ENCODE measurements at regions not wholly inside any gene's neighbourhood (a gene's known extent, or its start where the extent isn't known, plus 50 kb on each side); places are given as distances from the start of the nearest gene placed in this dataset.
A peak's percentile ranks its signal among the peaks of the same experiment; 100 is the strongest.

GRCh38 chrX:23589496-23589895 lies 77.8 kb upstream of the PRDX4 start:
- H3K27me3 ChIP-seq (ENCODE audit: control insufficient read depth in 3 of 3, insufficient read depth in 3 of 3, low read depth in 1 of 3, low read length in 3 of 3), result no peaks in the 10 kb centered on the region
- H4K8ac ChIP-seq (ENCODE audit: low read depth, low read length), result no peak overlapping the region
- no CpG with 5 or more reads among the region's 4 CpGs for WGBS, 2 donors (ENCODE audit: extremely low coverage in 2 of 2, insufficient read length in 2 of 2, insufficient replicate concordance in 1 of 2)

GRCh38 chrX:23592741-23593140 lies 74.6 kb upstream of the PRDX4 start:
- no peaks in the 10 kb centered on the region for H3K79me1 ChIP-seq (ENCODE audit: low read depth, low read length)
- H2BK120ac ChIP-seq (ENCODE audit: low read depth, low read length), result no peak overlapping the region
- H2BK15ac ChIP-seq (ENCODE audit: low read length), result no peak overlapping the region
- H3K27ac ChIP-seq (replicated peaks; ENCODE audit: low read length), result no peak overlapping the region
- peak overlapping the region; percentile 8 for H3K14ac ChIP-seq (ENCODE audit: low read length)
- H3K27me3 ChIP-seq (ENCODE audit: control insufficient read depth in 3 of 3, insufficient read depth in 3 of 3, low read depth in 1 of 3, low read length in 3 of 3), result peaks cover 0 to 2% (median 0%) of the 10 kb centered on the region in 3 experiments
- H2AFZ ChIP-seq (ENCODE audit: low read length), result no peak overlapping the region
- no peak overlapping the region for H3K9ac ChIP-seq (ENCODE audit: low read depth, low read length, poor library complexity)
- H2AK5ac ChIP-seq (ENCODE audit: low read depth, low read length), result no peak overlapping the region
- H3K4ac ChIP-seq (ENCODE audit: low read length), result no peak overlapping the region
- no peak overlapping the region for H2BK5ac ChIP-seq (ENCODE audit: low read length)
- H3K9me3 ChIP-seq (replicated peaks in 1 of 2; ENCODE audit: control insufficient read depth in 2 of 2, insufficient read depth in 1 of 2, low read depth in 1 of 2, low read length in 2 of 2), result no peaks in the 10 kb centered on the region
- H2BK12ac ChIP-seq (ENCODE audit: low read length), result no peak overlapping the region
- H3K23ac ChIP-seq (ENCODE audit: low read depth, low read length, poor library complexity), result no peak overlapping the region
- H4K91ac ChIP-seq (ENCODE audit: low read depth, low read length, poor library complexity), result no peak overlapping the region
- H3K4me3 ChIP-seq (ENCODE audit: low read length in 2 of 2), result no peak overlapping the region
- H3K4me1 ChIP-seq (ENCODE audit: control insufficient read depth in 2 of 2, insufficient read depth in 1 of 2, low read depth in 1 of 2, low read length in 2 of 2), result no peaks in the 10 kb centered on the region
- H3K4me2 ChIP-seq (ENCODE audit: insufficient read depth, low read length, poor library complexity, severe bottlenecking), result no peak overlapping the region
- H4K8ac ChIP-seq (ENCODE audit: low read depth, low read length), result no peak overlapping the region
- H3K18ac ChIP-seq (ENCODE audit: low read length), result no peak overlapping the region
- H3K36me3 ChIP-seq (replicated peaks in 1 of 2; ENCODE audit: control insufficient read depth in 2 of 2, insufficient read depth in 2 of 2, low read length in 2 of 2), result no peaks in the 10 kb centered on the region
- no peak for DNase-seq (ENCODE audit: low spot score)
- WGBS, 2 donors (ENCODE audit: extremely low coverage in 2 of 2, insufficient read length in 2 of 2, insufficient replicate concordance in 1 of 2), result no CpG with 5 or more reads among the region's 5 CpGs

More at GRCh38 chrX:23589496-23589895, 77.8 kb upstream of the PRDX4 start:
- H2BK5ac ChIP-seq (ENCODE audit: low read length), result no peak overlapping the region
- H3K4me3 ChIP-seq (ENCODE audit: low read length in 2 of 2), result no peak overlapping the region
- no peaks in the 10 kb centered on the region for H3K9me3 ChIP-seq (replicated peaks in 1 of 2; ENCODE audit: control insufficient read depth in 2 of 2, insufficient read depth in 1 of 2, low read depth in 1 of 2, low read length in 2 of 2)
- no peak overlapping the region for H3K27ac ChIP-seq (replicated peaks; ENCODE audit: low read length)
- no peak overlapping the region for H3K14ac ChIP-seq (ENCODE audit: low read length)
- no peak overlapping the region for H2AK5ac ChIP-seq (ENCODE audit: low read depth, low read length)
- H2BK12ac ChIP-seq (ENCODE audit: low read length), result no peak overlapping the region
- no peak overlapping the region for H2AFZ ChIP-seq (ENCODE audit: low read length)
- no peak overlapping the region for H3K23ac ChIP-seq (ENCODE audit: low read depth, low read length, poor library complexity)
- no peak overlapping the region for H3K4ac ChIP-seq (ENCODE audit: low read length)
- H2BK120ac ChIP-seq (ENCODE audit: low read depth, low read length), result no peak overlapping the region
- no peak overlapping the region for H4K91ac ChIP-seq (ENCODE audit: low read depth, low read length, poor library complexity)
- no peaks in the 10 kb centered on the region for H3K36me3 ChIP-seq (replicated peaks in 1 of 2; ENCODE audit: control insufficient read depth in 2 of 2, insufficient read depth in 2 of 2, low read length in 2 of 2)
- H3K9ac ChIP-seq (ENCODE audit: low read depth, low read length, poor library complexity), result no peak overlapping the region
- no peak overlapping the region for H3K18ac ChIP-seq (ENCODE audit: low read length)
- no peak overlapping the region for H2BK15ac ChIP-seq (ENCODE audit: low read length)
- H3K79me1 ChIP-seq (ENCODE audit: low read depth, low read length), result no peaks in the 10 kb centered on the region
- no peak overlapping the region for H3K4me2 ChIP-seq (ENCODE audit: insufficient read depth, low read length, poor library complexity, severe bottlenecking)
- no peaks in the 10 kb centered on the region for H3K4me1 ChIP-seq (ENCODE audit: control insufficient read depth in 2 of 2, insufficient read depth in 1 of 2, low read depth in 1 of 2, low read length in 2 of 2)
- no peak for DNase-seq (ENCODE audit: low spot score)

- H3K27me3 ChIP-seq (ENCODE audit: control insufficient read depth in 3 of 3, insufficient read depth in 3 of 3, low read depth in 1 of 3, low read length in 3 of 3), result peaks cover 0 to 2% (median 0%) of the 10 kb centered on the region in 3 experiments
- H2BK5ac ChIP-seq (ENCODE audit: low read length), result no peak overlapping the region
- no peak overlapping the region for H2BK15ac ChIP-seq (ENCODE audit: low read length)
- H4K91ac ChIP-seq (ENCODE audit: low read depth, low read length, poor library complexity), result no peak overlapping the region
- DNase-seq (ENCODE audit: low spot score), result no peak
- no peak overlapping the region for H3K23ac ChIP-seq (ENCODE audit: low read depth, low read length, poor library complexity)
- H3K4me1 ChIP-seq (ENCODE audit: control insufficient read depth in 2 of 2, insufficient read depth in 1 of 2, low read depth in 1 of 2, low read length in 2 of 2), result peaks cover 0 to 2% of the 10 kb centered on the region in 2 donors
- no peak overlapping the region for H2AK5ac ChIP-seq (ENCODE audit: low read depth, low read length)
- H2AFZ ChIP-seq (ENCODE audit: low read length), result no peak overlapping the region
- H3K79me1 ChIP-seq (ENCODE audit: low read depth, low read length), result no peaks in the 10 kb centered on the region
- H3K14ac ChIP-seq (ENCODE audit: low read length), result no peak overlapping the region
- no peak overlapping the region for H3K4ac ChIP-seq (ENCODE audit: low read length)
- no peaks in the 10 kb centered on the region for H3K36me3 ChIP-seq (replicated peaks in 1 of 2; ENCODE audit: control insufficient read depth in 2 of 2, insufficient read depth in 2 of 2, low read length in 2 of 2)
- H3K4me2 ChIP-seq (ENCODE audit: insufficient read depth, low read length, poor library complexity, severe bottlenecking), result no peak overlapping the region
- H3K9ac ChIP-seq (ENCODE audit: low read depth, low read length, poor library complexity), result no peak overlapping the region
- H3K18ac ChIP-seq (ENCODE audit: low read length), result no peak overlapping the region
- no peak overlapping the region for H3K27ac ChIP-seq (replicated peaks; ENCODE audit: low read length)
- no peak overlapping the region for H3K4me3 ChIP-seq (ENCODE audit: low read length in 2 of 2)
- WGBS, 2 donors (ENCODE audit: extremely low coverage in 2 of 2, insufficient read length in 2 of 2, insufficient replicate concordance in 1 of 2), result no CpG with 5 or more reads among the region's 5 CpGs
- no peak overlapping the region for H4K8ac ChIP-seq (ENCODE audit: low read depth, low read length)
- H2BK12ac ChIP-seq (ENCODE audit: low read length), result no peak overlapping the region
- no peak overlapping the region for H2BK120ac ChIP-seq (ENCODE audit: low read depth, low read length)
- no peaks in the 10 kb centered on the region for H3K9me3 ChIP-seq (replicated peaks in 1 of 2; ENCODE audit: control insufficient read depth in 2 of 2, insufficient read depth in 1 of 2, low read depth in 1 of 2, low read length in 2 of 2)
Observed at GRCh38 chrX:23598575-23598974, 68.7 kb upstream of the PRDX4 start.

GRCh38 chrX:23603501-23603900 lies 63.8 kb upstream of the PRDX4 start:
- Histone ChIP-seq H3K36me3 (replicated peaks in 1 of 2; ENCODE audit: control insufficient read depth in 2 of 2, insufficient read depth in 2 of 2, low read length in 2 of 2) (no peaks in the 10 kb centered on the region), H3K4ac (ENCODE audit: low read length) (no peak overlapping the region), H4K8ac (ENCODE audit: low read depth, low read length) (no peak overlapping the region), H3K79me1 (ENCODE audit: low read depth, low read length) (no peaks in the 10 kb centered on the region), H3K4me1 (ENCODE audit: control insufficient read depth in 2 of 2, insufficient read depth in 1 of 2, low read depth in 1 of 2, low read length in 2 of 2) (peaks cover 0 to under 1% of the 10 kb centered on the region in 2 donors), H2BK5ac (ENCODE audit: low read length) (no peak overlapping the region), H2AK5ac (ENCODE audit: low read depth, low read length) (no peak overlapping the region), H3K27ac (replicated peaks; ENCODE audit: low read length) (no peak overlapping the region), H3K4me2 (ENCODE audit: insufficient read depth, low read length, poor library complexity, severe bottlenecking) (no peak overlapping the region), H4K91ac (ENCODE audit: low read depth, low read length, poor library complexity) (no peak overlapping the region), H2AFZ (ENCODE audit: low read length) (no peak overlapping the region), H2BK15ac (ENCODE audit: low read length) (no peak overlapping the region), H3K9me3 (replicated peaks in 1 of 2; ENCODE audit: control insufficient read depth in 2 of 2, insufficient read depth in 1 of 2, low read depth in 1 of 2, low read length in 2 of 2) (no peaks in the 10 kb centered on the region), H2BK120ac (ENCODE audit: low read depth, low read length) (no peak overlapping the region), H3K4me3 (ENCODE audit: low read length in 2 of 2) (no peak overlapping the region), H3K23ac (ENCODE audit: low read depth, low read length, poor library complexity) (no peak overlapping the region), H3K9ac (ENCODE audit: low read depth, low read length, poor library complexity) (no peak overlapping the region), H3K14ac (ENCODE audit: low read length) (no peak overlapping the region), H3K27me3 (ENCODE audit: control insufficient read depth in 3 of 3, insufficient read depth in 3 of 3, low read depth in 1 of 3, low read length in 3 of 3) (no peaks in the 10 kb centered on the region), H2BK12ac (ENCODE audit: low read length) (no peak overlapping the region), H3K18ac (ENCODE audit: low read length) (no peak overlapping the region)
- no CpG with 5 or more reads among the region's 1 CpG for WGBS, 2 donors (ENCODE audit: extremely low coverage in 2 of 2, insufficient read length in 2 of 2, insufficient replicate concordance in 1 of 2)
- DNase-seq (ENCODE audit: low spot score), result no peak

All from neuronal stem cell (in vitro differentiated cells).